A673 (cell line): ENCODE measurements at regions not wholly inside any gene's neighbourhood (a gene's known extent, or its start where the extent isn't known, plus 50 kb on each side); places are given as distances from the start of the nearest gene placed in this dataset.
A peak's percentile ranks its signal among the peaks of the same experiment; 100 is the strongest.

Source experiments
- BruUV-seq: library from RNA; stranded (reverse); fragments of 400-500 nt; replicated peaks from 2 replicates; lab custom pipeline; 2021; lab: Mats Ljungman, UMichigan
- CTCF ChIA-PET: fragments of 300-600 bp; sonication (Branson Sonifier 250); formaldehyde crosslinking; loops from one replicate; lab custom pipeline; 2022; ENCODE audit warnings: antibody characterized with exemption; lab: Charles Lee
- POLR2A ChIA-PET: fragments of 300-600 bp; sonication (Branson Sonifier 250); formaldehyde crosslinking; loops from one replicate; lab custom pipeline; 2022; ENCODE audit warnings: antibody characterized with exemption; ENCODE audit not compliant: low non-redundant PET; lab: Charles Lee
- DNase-seq: peaks from one replicate; pipeline ENCODE4 v3.0.0-alpha.2; 2015; ENCODE audit warnings: low spot score
- H3K27ac ChIP-seq: fragments of 200-600 bp; sonication (generic); 2 replicates; pipeline ENCODE4 v1.5.1; 2016; ENCODE audit warnings: mixed run types, low read depth, mild to moderate bottlenecking, mixed read lengths, antibody characterized with exemption, low read length; ENCODE audit not compliant: poor library complexity, severe bottlenecking
- H3K27me3 ChIP-seq: fragments of 200-600 bp; sonication (generic); replicated peaks from 2 replicates; pipeline ENCODE4 v1.6.1; 2017; ENCODE audit warnings: mixed run types, low read depth, mild to moderate bottlenecking, mixed read lengths, antibody characterized with exemption, low read length; ENCODE audit not compliant: insufficient read depth, poor library complexity
- H3K36me3 ChIP-seq: fragments of 200-600 bp; sonication (generic); 2 replicates; pipeline ENCODE4 v1.6.1; 2016; ENCODE audit warnings: mixed run types, mild to moderate bottlenecking, mixed read lengths, antibody characterized with exemption, low read length; ENCODE audit not compliant: insufficient read depth, poor library complexity, severe bottlenecking
- H3K4me1 ChIP-seq: fragments of 200-600 bp; sonication (generic); 2 replicates; pipeline ENCODE4 v1.6.1; 2017; ENCODE audit warnings: mixed run types, mild to moderate bottlenecking, mixed read lengths, antibody characterized with exemption, low read length; ENCODE audit not compliant: insufficient read depth, poor library complexity, severe bottlenecking
- H3K4me3 ChIP-seq: fragments of 200-600 bp; sonication (generic); 2 replicates; pipeline ENCODE4 v1.5.1; 2016; ENCODE audit warnings: low read depth, mixed run types, mild to moderate bottlenecking, mixed read lengths, low read length; ENCODE audit not compliant: poor library complexity, severe bottlenecking
- H3K9me3 ChIP-seq: fragments of 200-600 bp; sonication (generic); 2 replicates; pipeline ENCODE4 v1.6.1; 2016; ENCODE audit warnings: mixed run types, low read depth, mild to moderate bottlenecking, mixed read lengths, antibody characterized with exemption, low read length; ENCODE audit not compliant: poor library complexity, severe bottlenecking
- CTCF ChIP-seq: fragments of 300-800, 200-600 bp; sonication (generic); conservative IDR thresholded peaks from 2 replicates; pipeline ENCODE4 v1.5.1; 2017; ENCODE audit warnings: low read depth, mild to moderate bottlenecking, antibody characterized with exemption, low read length, moderate library complexity, mixed read lengths
- EZH2 ChIP-seq: fragments of 200-600 bp; sonication (generic); IDR thresholded peaks from 2 replicates; pipeline ENCODE4 v1.6.1; 2017; ENCODE audit warnings: borderline replicate concordance, low read depth, mild to moderate bottlenecking, mixed read lengths, antibody characterized with exemption, low read length; ENCODE audit not compliant: poor library complexity, severe bottlenecking
- intact Hi-C: fragments of 100-400 bp; cut with micrococcal nuclease; formaldehyde crosslinking; loops from one replicate; pipeline ENCODE4 v1.10.0; 2022; ENCODE audit not compliant: unreplicated experiment

- CTCF ChIA-PET: no interaction called here
- no peaks in the 10 kb centered on the region for H3K9me3 ChIP-seq
- intact Hi-C loops: no loop called here
- BruUV-seq: no TSS peak
- no peaks in the 10 kb centered on the region for H3K4me1 ChIP-seq
- H3K27me3 ChIP-seq: no peaks in the 10 kb centered on the region
- POLR2A ChIA-PET: no interaction called here
- no peaks in the 10 kb centered on the region for H3K36me3 ChIP-seq
- TF ChIP-seq EZH2 (no peak), CTCF (no peak)
- H3K27ac ChIP-seq: no peak overlapping the region
- no peak overlapping the region for H3K4me3 ChIP-seq
- no peak for DNase-seq
Observed at GRCh38 chrX:112164420-112164819, 81.8 kb upstream of the TRPC5 start.

- CTCF ChIA-PET: no interaction called here
- POLR2A ChIA-PET: no interaction called here
- no peak for DNase-seq
- H3K4me3 ChIP-seq: no peak overlapping the region
- intact Hi-C loops: no loop called here
- no TSS peak for BruUV-seq
- no peaks in the 10 kb centered on the region for H3K9me3 ChIP-seq
- H3K27me3 ChIP-seq: no peaks in the 10 kb centered on the region
- H3K27ac ChIP-seq: no peak overlapping the region
- TF ChIP-seq CTCF: no peak
- TF ChIP-seq EZH2: no peak
- no peaks in the 10 kb centered on the region for H3K36me3 ChIP-seq
- H3K4me1 ChIP-seq: no peaks in the 10 kb centered on the region
Observed at GRCh38 chrX:112163906-112164305, 81.3 kb upstream of the TRPC5 start.

GRCh38 chrX:112148397-112148796 lies 65.8 kb upstream of the TRPC5 start:
- no peak overlapping the region for H3K27ac ChIP-seq
- ChIA-PET CTCF (no interaction called here), POLR2A (no interaction called here)
- TF ChIP-seq CTCF (no peak), EZH2 (no peak)
- H3K4me1 ChIP-seq: no peaks in the 10 kb centered on the region
- intact Hi-C loops: no loop called here
- no peak for DNase-seq
- no TSS peak for BruUV-seq
- no peaks in the 10 kb centered on the region for H3K36me3 ChIP-seq
- H3K27me3 ChIP-seq: no peaks in the 10 kb centered on the region
- H3K4me3 ChIP-seq: no peak overlapping the region
- no peaks in the 10 kb centered on the region for H3K9me3 ChIP-seq

- CTCF ChIA-PET: no interaction called here
- BruUV-seq: no TSS peak
- Histone ChIP-seq H3K4me1 (no peaks in the 10 kb centered on the region), H3K4me3 (no peak overlapping the region), H3K27me3 (no peaks in the 10 kb centered on the region), H3K9me3 (no peaks in the 10 kb centered on the region), H3K36me3 (no peaks in the 10 kb centered on the region), H3K27ac (no peak overlapping the region)
- TF ChIP-seq CTCF (peak; percentile 41), EZH2 (no peak)
- POLR2A ChIA-PET: no interaction called here
- peak; percentile 3 for DNase-seq
- intact Hi-C loops: no loop called here
Observed at GRCh38 chrX:112147206-112147605, 64.6 kb upstream of the TRPC5 start.
